CD4-positive, alpha-beta T cell treated with Interleukin-6 for 4 hours (primary cell): ENCODE measurements at regions not wholly inside any gene's neighbourhood (a gene's known extent, or its start where the extent isn't known, plus 50 kb on each side); places are given as distances from the start of the nearest gene placed in this dataset.

Experiments used
- DNase-seq: peaks from one replicate; pipeline ENCODE4 v3.0.0-alpha.2; 2020; ENCODE audit warnings: mixed read lengths

DNA sequence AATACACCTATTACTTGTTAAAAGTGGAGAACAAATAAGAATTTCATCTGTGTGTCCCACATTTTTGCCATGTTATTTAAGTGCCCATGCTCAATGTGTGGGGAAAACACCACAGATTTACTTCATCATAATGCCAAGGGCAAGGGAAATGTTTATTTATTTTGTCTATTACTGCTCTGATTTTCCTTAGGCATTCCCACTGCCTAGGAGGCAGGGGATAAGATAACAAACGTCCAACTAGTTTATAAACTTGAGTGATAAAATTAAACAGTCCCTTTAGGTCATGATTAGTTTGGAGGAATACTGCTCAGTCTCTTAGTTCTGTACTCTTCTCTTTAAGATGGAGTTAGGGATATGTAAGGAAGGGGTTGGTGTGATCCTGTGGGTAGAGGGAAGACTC is 598.4 kb upstream of the MARCKS start:
- DNase-seq, result no peak

- DNase-seq, result no peak
These were observed 585.7 kb upstream of the MARCKS start for GRCh38 chr6:113271437-113271836.

DNA sequence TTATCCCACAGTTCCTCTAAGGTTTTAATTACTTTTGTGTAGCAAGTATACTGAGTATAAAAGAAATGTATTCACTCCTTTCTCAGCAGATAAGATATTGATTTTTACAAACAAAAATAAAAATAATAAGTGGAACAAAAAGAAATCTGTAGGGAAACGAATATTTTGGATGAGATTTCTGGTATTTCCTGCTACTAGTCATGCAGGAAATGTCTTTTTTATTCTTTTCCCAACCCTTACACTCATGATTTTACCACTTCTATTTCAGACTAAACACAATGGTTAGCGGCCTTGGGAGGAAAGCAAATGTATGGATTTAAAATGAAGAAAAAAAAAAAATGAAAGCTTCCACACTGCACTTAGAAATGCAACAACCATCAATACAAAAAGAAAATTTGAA is 580.5 kb upstream of the MARCKS start:
- no peak for DNase-seq

GRCh38 chr6:113277111-113277510 is 580.0 kb upstream of the MARCKS start:
- DNase-seq, result no peak

GRCh38 chr6:113281014-113281413 is 576.1 kb upstream of the MARCKS start:
- no peak for DNase-seq

DNA sequence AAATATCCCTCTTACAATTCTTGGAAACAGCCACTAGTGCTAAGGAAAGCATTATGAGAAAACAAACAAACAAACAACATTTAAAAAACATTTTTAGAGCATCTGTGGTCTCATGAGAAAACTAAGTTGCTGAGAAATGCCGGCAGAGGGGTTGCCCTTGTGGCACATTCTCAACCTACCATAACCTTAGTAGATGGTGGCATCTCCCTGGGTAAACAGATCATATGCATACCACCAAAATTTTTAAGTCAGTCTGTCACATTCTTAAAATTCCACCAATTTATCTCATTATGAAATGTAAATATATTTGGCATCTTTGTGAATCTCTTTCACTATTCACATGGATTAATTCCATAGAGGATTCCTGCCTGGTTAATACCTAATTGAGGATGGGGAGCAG is 575.7 kb upstream of the MARCKS start:
- no peak for DNase-seq

- DNase-seq, result no peak
These were observed 569.7 kb upstream of the MARCKS start for GRCh38 chr6:113287396-113287795.

GRCh38 chr6:113288409-113288808 is 568.7 kb upstream of the MARCKS start:
- no peak for DNase-seq

GRCh38 chr6:113289166-113289565 is 568.0 kb upstream of the MARCKS start:
- DNase-seq, result no peak

GRCh38 chr6:113290684-113291083 is 566.5 kb upstream of the MARCKS start:
- no peak for DNase-seq

DNA sequence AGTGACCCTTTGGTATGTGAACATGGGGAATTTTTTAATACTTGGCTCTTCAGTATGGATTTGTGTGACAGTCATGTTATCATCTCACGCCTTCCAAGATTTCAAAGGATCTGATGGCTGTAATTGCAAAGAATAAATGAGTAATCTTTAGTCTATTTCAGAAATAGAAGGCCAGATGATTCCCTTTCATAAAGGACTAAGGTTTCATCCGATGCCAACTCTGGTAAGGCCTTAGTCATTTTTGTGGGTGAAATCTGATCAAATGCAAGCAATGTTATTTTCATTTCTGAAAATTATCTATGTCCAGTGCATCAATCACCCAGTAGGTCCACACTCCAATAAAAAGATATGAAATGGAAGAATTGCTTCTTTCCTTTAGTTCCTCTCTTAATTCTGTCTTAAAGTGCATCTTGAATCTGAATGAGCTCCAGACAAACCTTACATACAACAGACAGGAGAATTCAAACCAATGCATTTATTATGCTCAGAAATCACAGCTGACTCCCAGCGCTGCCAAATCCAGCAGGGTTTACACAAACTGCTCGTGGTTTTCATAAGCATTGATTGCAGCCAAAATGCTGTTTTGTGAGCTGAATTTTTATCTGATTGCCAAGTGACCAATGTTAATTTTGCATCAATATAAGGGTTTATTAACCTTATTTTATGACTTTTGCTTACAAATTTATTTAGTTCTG is 565.2 kb upstream of the MARCKS start:
- no peak for DNase-seq

- DNase-seq, result no peak
These were observed 564.3 kb upstream of the MARCKS start for GRCh38 chr6:113292646-113293422.

GRCh38 chr6:113293423-113293740 is 563.8 kb upstream of the MARCKS start:
- DNase-seq, result no peak

DNA sequence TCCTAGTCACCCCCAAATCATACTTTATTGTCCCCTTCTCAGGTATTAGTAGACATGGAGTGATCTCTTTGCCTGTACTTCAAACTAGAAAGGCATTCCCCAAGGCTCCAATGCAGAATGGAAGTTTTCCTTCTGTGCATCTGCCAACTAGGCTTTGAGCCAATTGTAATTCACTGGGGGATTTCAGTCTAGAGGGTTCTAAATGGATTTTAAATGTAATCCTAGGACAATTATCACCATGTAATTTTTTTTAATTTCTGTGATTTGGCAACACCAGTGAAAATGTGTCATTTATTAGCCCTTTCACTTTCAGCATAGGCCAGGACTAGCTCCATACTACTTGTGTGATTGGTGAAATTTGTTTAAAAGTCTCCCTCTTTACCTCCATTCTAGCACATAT is 557.6 kb upstream of the MARCKS start:
- DNase-seq, result no peak

DNA sequence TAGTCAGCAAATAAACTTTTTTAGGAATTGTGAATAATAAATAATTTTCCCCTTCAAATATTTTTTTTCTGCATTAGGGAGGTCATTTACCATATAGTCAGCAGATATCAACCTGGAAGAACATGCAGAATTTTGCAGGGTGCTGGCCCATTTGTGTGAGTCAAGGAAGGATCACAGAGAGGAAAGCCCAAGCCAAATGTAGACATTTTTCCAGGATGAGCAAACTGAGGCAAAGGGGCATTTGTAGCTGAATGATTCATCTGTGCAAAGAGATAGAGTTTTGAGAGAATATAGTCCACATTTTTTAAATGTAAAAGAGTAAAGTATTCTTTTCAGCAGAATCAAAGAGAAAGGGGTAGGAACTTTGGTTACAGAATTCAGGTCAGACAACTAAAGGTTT is 555.5 kb upstream of the MARCKS start:
- no peak for DNase-seq

GRCh38 chr6:113304116-113304515 is 553.0 kb upstream of the MARCKS start:
- no peak for DNase-seq

DNA sequence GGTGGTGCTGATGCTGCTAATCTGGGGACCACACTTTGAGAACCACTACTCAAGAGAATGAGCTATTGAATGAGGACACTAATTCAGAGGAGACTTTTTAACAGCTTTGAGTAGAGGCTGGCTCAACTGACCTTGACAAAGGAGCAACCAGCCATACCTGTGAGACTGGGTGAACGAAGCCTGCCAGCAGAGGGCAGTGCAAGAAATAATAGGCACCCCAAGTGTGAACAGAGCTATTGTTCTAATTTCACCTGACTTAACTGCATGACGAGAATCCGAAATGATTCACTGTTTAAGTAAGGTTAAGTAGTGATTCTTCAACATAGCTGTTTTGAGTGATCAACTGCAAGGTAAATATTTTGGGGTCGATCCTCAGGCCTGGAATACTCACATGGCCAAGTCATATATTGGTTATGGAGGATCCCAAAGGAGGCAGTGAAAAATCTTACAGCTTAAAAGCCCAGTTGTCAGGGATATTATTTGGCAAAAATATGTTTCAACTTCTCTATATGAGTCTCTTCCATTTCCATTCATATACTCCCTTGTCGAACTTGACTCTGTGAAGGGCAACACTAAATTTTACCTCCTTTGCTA is 550.5 kb upstream of the MARCKS start:
- peak; percentile 31 for DNase-seq

GRCh38 chr6:113308266-113308665 is 548.9 kb upstream of the MARCKS start:
- DNase-seq, result no peak

- DNase-seq, result no peak
These were observed 543.3 kb upstream of the MARCKS start for GRCh38 chr6:113313841-113314240.

DNA sequence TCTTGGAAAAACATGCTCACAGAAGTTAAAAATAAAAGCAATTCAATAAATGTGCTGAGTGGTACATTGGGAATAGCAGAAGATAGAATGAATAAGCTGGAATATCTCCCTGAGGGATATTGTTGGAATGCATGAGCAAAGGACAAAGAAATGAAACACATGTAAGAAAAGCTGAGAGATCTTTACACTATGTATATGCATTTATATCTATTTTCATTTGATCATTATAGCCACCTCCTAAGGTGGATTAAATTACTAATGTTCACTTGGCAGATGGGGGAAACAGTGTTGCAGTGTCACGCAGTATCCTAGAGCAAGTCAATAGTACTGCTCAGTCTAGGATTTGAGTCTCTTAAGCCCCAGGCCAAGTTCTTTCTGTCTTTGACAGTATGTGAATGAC is 542.0 kb upstream of the MARCKS start:
- no peak for DNase-seq

DNA sequence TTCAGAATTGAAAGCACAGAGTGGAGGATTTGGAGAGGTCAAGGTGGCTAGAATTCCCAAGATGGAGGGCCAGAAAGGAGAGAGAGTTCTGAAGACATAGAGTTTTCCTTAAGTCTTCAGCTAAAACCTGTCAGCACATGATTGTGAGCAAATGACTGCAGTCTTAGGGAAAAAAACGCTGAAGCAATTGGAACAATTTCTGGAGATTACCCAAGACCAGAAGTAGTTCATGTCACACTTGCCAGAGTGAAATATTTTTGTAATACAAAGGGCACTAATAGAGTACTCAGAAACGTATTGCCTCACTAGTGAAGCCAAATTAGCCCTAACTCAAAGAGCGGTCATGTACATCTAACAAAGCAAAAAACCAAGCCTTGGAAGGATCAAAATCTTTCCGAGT is 541.3 kb upstream of the MARCKS start:
- DNase-seq, result no peak

DNA sequence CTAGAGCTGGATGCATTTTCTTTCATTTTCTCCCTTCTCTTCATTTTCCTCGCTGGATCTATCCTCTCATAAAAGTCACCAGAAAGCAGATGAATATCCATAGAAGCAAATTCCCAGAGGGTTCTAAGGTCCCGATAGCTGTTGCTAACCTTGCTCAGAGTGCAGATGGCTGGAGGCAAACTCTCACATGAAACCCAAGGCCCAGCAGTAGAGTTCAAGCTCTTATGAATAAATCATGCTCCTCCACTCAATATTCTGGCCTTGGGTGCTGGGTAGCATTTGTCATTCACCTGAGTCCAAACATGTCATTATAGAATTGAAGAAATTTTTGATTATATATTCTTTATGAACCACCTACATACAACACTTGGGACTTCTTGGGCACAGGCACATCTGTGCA is 539.7 kb upstream of the MARCKS start:
- no peak for DNase-seq

- no peak for DNase-seq
These were observed 539.1 kb upstream of the MARCKS start for GRCh38 chr6:113317891-113318574.

DNA sequence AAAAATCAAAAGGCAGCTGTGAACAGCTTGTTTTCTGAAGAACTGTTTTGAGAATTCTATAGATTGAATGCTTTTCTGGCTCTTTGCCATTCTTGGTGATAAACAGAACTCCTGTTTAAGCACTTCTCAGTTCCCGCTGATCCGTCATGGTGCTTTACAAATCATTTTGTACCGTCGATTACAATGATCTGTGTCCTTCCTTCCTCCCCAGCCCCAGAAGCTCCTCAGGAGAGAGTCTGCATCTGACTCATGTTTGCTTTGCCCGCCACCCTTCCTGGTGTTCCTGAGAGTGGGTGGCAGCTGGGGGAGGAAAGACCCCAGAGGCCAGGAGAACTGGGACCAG is 538.6 kb upstream of the MARCKS start:
- no peak for DNase-seq
